LoVo (cell line): ENCODE measurements at regions not wholly inside any gene's neighbourhood (a gene's known extent, or its start where the extent isn't known, plus 50 kb on each side); places are given as distances from the start of the nearest gene placed in this dataset.

Experiments used
- DNase-seq: peaks from one replicate; pipeline ENCODE4 v3.0.0-alpha.2; 2016; ENCODE audit warnings: low spot score

- DNase-seq: no peak
These were observed 497.8 kb downstream of the HS3ST4 start for GRCh38 chr16:26189536-26189935.

GRCh38 chr16:26194526-26194925 lies 502.8 kb downstream of the HS3ST4 start:
- no peak for DNase-seq

- DNase-seq: no peak
These were observed 503.5 kb downstream of the HS3ST4 start for GRCh38 chr16:26195225-26195624.

- no peak for DNase-seq
These were observed 504.6 kb downstream of the HS3ST4 start for GRCh38 chr16:26196310-26196709.

GRCh38 chr16:26196802-26197201 lies 505.0 kb downstream of the HS3ST4 start:
- DNase-seq: no peak

GRCh38 chr16:26197707-26198106 lies 505.9 kb downstream of the HS3ST4 start:
- DNase-seq: no peak

- DNase-seq: no peak
These were observed 506.5 kb downstream of the HS3ST4 start for GRCh38 chr16:26198221-26198620.

GRCh38 chr16:26204138-26204537 lies 512.4 kb downstream of the HS3ST4 start:
- DNase-seq: no peak

- no peak for DNase-seq
These were observed 519.8 kb downstream of the HS3ST4 start for GRCh38 chr16:26211542-26211941.

GRCh38 chr16:26212599-26212998 lies 520.8 kb downstream of the HS3ST4 start:
- no peak for DNase-seq

- DNase-seq: no peak
These were observed 522.9 kb downstream of the HS3ST4 start for GRCh38 chr16:26214581-26215174.

GRCh38 chr16:26220894-26221293 lies 529.1 kb downstream of the HS3ST4 start:
- DNase-seq: no peak

GRCh38 chr16:26231647-26232046 lies 539.9 kb downstream of the HS3ST4 start:
- no peak for DNase-seq

GRCh38 chr16:26240807-26241206 lies 549.0 kb downstream of the HS3ST4 start:
- DNase-seq: no peak

- DNase-seq: no peak
These were observed 555.3 kb downstream of the HS3ST4 start for GRCh38 chr16:26247063-26247462.

- DNase-seq: no peak
These were observed 560.8 kb downstream of the HS3ST4 start for GRCh38 chr16:26252598-26252997.

- DNase-seq: no peak
These were observed 569.9 kb downstream of the HS3ST4 start for GRCh38 chr16:26261621-26262020.

GRCh38 chr16:26263406-26263805 lies 571.6 kb downstream of the HS3ST4 start:
- no peak for DNase-seq

- no peak for DNase-seq
These were observed 575.9 kb downstream of the HS3ST4 start for GRCh38 chr16:26267641-26268040.

GRCh38 chr16:26269673-26270072 lies 577.9 kb downstream of the HS3ST4 start:
- no peak for DNase-seq

- no peak for DNase-seq
These were observed 581.8 kb downstream of the HS3ST4 start for GRCh38 chr16:26273607-26274006.

- no peak for DNase-seq
These were observed 583.3 kb downstream of the HS3ST4 start for GRCh38 chr16:26275021-26275590.

GRCh38 chr16:26276289-26276688 lies 584.5 kb downstream of the HS3ST4 start:
- no peak for DNase-seq

- DNase-seq: no peak
These were observed 589.8 kb downstream of the HS3ST4 start for GRCh38 chr16:26281381-26282110.
